IMR-90 (cell line): ENCODE measurements at regions not wholly inside any gene's neighbourhood (a gene's known extent, or its start where the extent isn't known, plus 50 kb on each side); places are given as distances from the start of the nearest gene placed in this dataset.

Experiments
- ATAC-seq: fragments of 200-7000 bp; cut with Tn5 transposase; 2 replicates; pipeline ENCODE4 v1.9.1; 2020; ENCODE audit warnings: low read depth, mild to moderate bottlenecking, moderate library complexity
- BruUV-seq: library from RNA; stranded (reverse); fragments of 400-500 nt; replicated peaks from 2 replicates; lab custom pipeline; 2021; lab: Mats Ljungman, UMichigan
- CTCF ChIA-PET: fragments of 300-600 bp; formaldehyde crosslinking; extraction: SDS; loops from one replicate; lab custom pipeline; 2021; ENCODE audit warnings: antibody characterized with exemption; lab: Yijun Ruan, JAX
- POLR2A ChIA-PET: fragments of 300-600 bp; sonication (Branson Sonifier 250); formaldehyde crosslinking; loops from one replicate; lab custom pipeline; 2022; ENCODE audit warnings: antibody characterized with exemption; ENCODE audit not compliant: unreplicated experiment; lab: Charles Lee
- DNase-seq: peaks from one replicate; pipeline ENCODE4 v3.0.0; 2013
- H2AFZ ChIP-seq: replicated peaks from 2 replicates; pipeline ENCODE3; 2013; ENCODE audit warnings: low read length, mild to moderate bottlenecking; ENCODE audit not compliant: poor library complexity
- H2AK5ac ChIP-seq: 2 replicates; pipeline ENCODE4 v1.6.1; 2013; ENCODE audit warnings: low read depth, low read length, inconsistent platforms
- H2AK9ac ChIP-seq: replicated peaks from 2 replicates; pipeline ENCODE3; 2013; ENCODE audit warnings: mild to moderate bottlenecking, low read depth, low read length, moderate library complexity; ENCODE audit not compliant: poor library complexity
- H2BK120ac ChIP-seq: 2 replicates; pipeline ENCODE4 v1.6.1; 2013; ENCODE audit warnings: low read depth, low read length, inconsistent platforms
- H2BK15ac ChIP-seq: 3 replicates; pipeline ENCODE4 v1.6.1; 2013; ENCODE audit warnings: low read depth, low read length, inconsistent platforms
- H2BK20ac ChIP-seq: 2 replicates; pipeline ENCODE4 v1.6.1; 2013; ENCODE audit warnings: low read depth, mild to moderate bottlenecking, inconsistent platforms, low read length, moderate library complexity
- H2BK5ac ChIP-seq: 2 replicates; pipeline ENCODE4 v1.6.1; 2013; ENCODE audit warnings: mild to moderate bottlenecking, low read depth, low read length, inconsistent platforms; ENCODE audit not compliant: poor library complexity, severe bottlenecking
- H3K14ac ChIP-seq: replicated peaks from 2 replicates; pipeline ENCODE4 v1.6.1; 2013; ENCODE audit warnings: low read depth, low read length, inconsistent platforms
- H3K18ac ChIP-seq: 2 replicates; pipeline ENCODE4 v1.6.1; 2013; ENCODE audit warnings: low read depth, low read length, control low read depth
- H3K23ac ChIP-seq: 2 replicates; pipeline ENCODE4 v1.6.1; 2013; ENCODE audit warnings: low read depth, low read length, inconsistent platforms
- H3K27ac ChIP-seq: 2 replicates; pipeline ENCODE4 v1.5.1; 2013; ENCODE audit warnings: mild to moderate bottlenecking, control low read depth, low read length; ENCODE audit not compliant: insufficient read depth
- H3K27me3 ChIP-seq: 2 replicates; pipeline ENCODE4 v1.6.1; 2013; ENCODE audit warnings: low read length; ENCODE audit not compliant: control insufficient read depth, insufficient read depth
- H3K36me3 ChIP-seq: 2 replicates; pipeline ENCODE4 v1.6.1; 2013; ENCODE audit warnings: low read length, mixed read lengths; ENCODE audit not compliant: control insufficient read depth, insufficient read depth
- H3K4ac ChIP-seq: 2 replicates; pipeline ENCODE4 v1.6.1; 2013; ENCODE audit warnings: low read depth, low read length, inconsistent platforms
- H3K4me1 ChIP-seq: 2 replicates; pipeline ENCODE4 v1.6.1; 2013; ENCODE audit warnings: low read length, mixed read lengths; ENCODE audit not compliant: control insufficient read depth, insufficient read depth
- H3K4me2 ChIP-seq: 2 replicates; pipeline ENCODE4 v1.6.1; 2013; ENCODE audit warnings: low read depth, mild to moderate bottlenecking, control low read depth, low read length, moderate library complexity
- H3K4me3 ChIP-seq: 2 replicates; pipeline ENCODE4 v1.5.1; 2013; ENCODE audit warnings: low read depth, mild to moderate bottlenecking, control low read depth, low read length, moderate library complexity; ENCODE audit not compliant: insufficient read depth
- H3K56ac ChIP-seq: 2 replicates; pipeline ENCODE4 v1.6.1; 2013; ENCODE audit warnings: low read length, inconsistent platforms; ENCODE audit not compliant: insufficient read depth; ENCODE audit errors: extremely low read depth
- H3K79me1 ChIP-seq, 2 experiments: 2 replicates each; pipeline ENCODE4 v1.6.1; 2013; ENCODE audit warnings: low read length in 2 of 2, inconsistent platforms in 1 of 2, low read depth in 1 of 2
- H3K9ac ChIP-seq: 2 replicates; pipeline ENCODE4 v1.6.1; 2013; ENCODE audit warnings: low read depth, low read length, control low read depth
- H3K9me1 ChIP-seq: 2 replicates; pipeline ENCODE4 v1.6.1; 2013; ENCODE audit warnings: low read length, inconsistent platforms; ENCODE audit not compliant: insufficient read depth
- H3K9me3 ChIP-seq: 2 replicates; pipeline ENCODE4 v1.6.1; 2013; ENCODE audit warnings: low read length; ENCODE audit not compliant: control insufficient read depth, insufficient read depth
- H4K20me1 ChIP-seq: 2 replicates; pipeline ENCODE4 v1.6.1; 2013; ENCODE audit warnings: low read length, inconsistent platforms; ENCODE audit not compliant: insufficient read depth
- H4K5ac ChIP-seq: 2 replicates; pipeline ENCODE4 v1.6.1; 2013; ENCODE audit warnings: mild to moderate bottlenecking, low read depth, low read length, control low read depth
- H4K8ac ChIP-seq, 2 experiments: 2 replicates each; pipeline ENCODE4 v1.6.1; 2013; ENCODE audit warnings: low read depth in 2 of 2, low read length in 2 of 2, control low read depth in 1 of 2, inconsistent platforms in 1 of 2
- H4K91ac ChIP-seq: 2 replicates; pipeline ENCODE4 v1.6.1; 2013; ENCODE audit warnings: low read depth, low read length, inconsistent platforms; ENCODE audit not compliant: insufficient read depth
- CEBPB ChIP-seq: IDR thresholded peaks from 2 replicates; pipeline ENCODE4 v1.6.1; 2012; ENCODE audit warnings: low read depth, low read length, improper control_type of control experiment
- CHD1 ChIP-seq: IDR thresholded peaks from 2 replicates; pipeline ENCODE4 v1.6.1; 2012; ENCODE audit warnings: low read depth, low read length, improper control_type of control experiment
- MAFK ChIP-seq: IDR thresholded peaks from 2 replicates; pipeline ENCODE4 v1.6.1; 2012; ENCODE audit warnings: low read depth, low read length, improper control_type of control experiment
- MXI1 ChIP-seq: IDR thresholded peaks from 2 replicates; pipeline ENCODE4 v1.6.1; 2012; ENCODE audit warnings: low read depth, mild to moderate bottlenecking, low read length, moderate library complexity, borderline replicate concordance
- NFE2L2 ChIP-seq: fragments of 150-350 bp; IDR thresholded peaks from 2 replicates; pipeline ENCODE4 v1.6.1; 2016; ENCODE audit warnings: low read depth, mild to moderate bottlenecking, low read length
- POLR2A ChIP-seq: IDR thresholded peaks from 2 replicates; pipeline ENCODE4 v1.6.1; 2012; ENCODE audit warnings: mild to moderate bottlenecking, low read depth, low read length
- RAD21 ChIP-seq: IDR thresholded peaks from 2 replicates; pipeline ENCODE4 v1.6.1; 2012; ENCODE audit warnings: low read length, improper control_type of control experiment
- RCOR1 ChIP-seq: IDR thresholded peaks from 2 replicates; pipeline ENCODE4 v1.6.1; 2012; ENCODE audit warnings: mild to moderate bottlenecking, low read length, improper control_type of control experiment; ENCODE audit not compliant: insufficient replicate concordance
- RFX5 ChIP-seq: IDR thresholded peaks from 2 replicates; pipeline ENCODE4 v1.8.0; 2012; ENCODE audit warnings: low read depth, mild to moderate bottlenecking, low read length, moderate library complexity
- SMC3 ChIP-seq: fragments of 150-350 bp; IDR thresholded peaks from 2 replicates; pipeline ENCODE4 v1.6.1; 2016; ENCODE audit warnings: low read depth, mild to moderate bottlenecking, antibody characterized with exemption, low read length, moderate library complexity
- WGBS, 2 experiments: methylation state at CpG; one replicate each; pipeline versions ENCODE4 v1.1.5 to v1.1.7; 2013; ENCODE audit warnings: missing lambda C conversion rate in 2 of 2; ENCODE audit not compliant: insufficient read length in 1 of 2; ENCODE audit errors: extremely low coverage in 2 of 2; 5-methylcytosine and 5-hydroxymethylcytosine counted together
- dilution Hi-C: fragments of 300-500 bp; cut with HindIII; formaldehyde crosslinking; loops from one replicate; pipeline ENCODE4 v1.14.3; 2018; ENCODE audit warnings: low sequenced_read_pairs; ENCODE audit not compliant: unreplicated experiment
- in situ Hi-C: fragments of 300-500 bp; cut with MboI; formaldehyde crosslinking; loops from 3 replicates; pipeline ENCODE4 v1.14.3; 2019; ENCODE audit warnings: low sequenced_read_pairs, inconsistent platforms, mixed read lengths
- intact Hi-C: fragments of 100-400 bp; cut with micrococcal nuclease; formaldehyde crosslinking; loops from 2 replicates; pipeline ENCODE4 v1.10.0; 2022
- TF ChIP-seq, protein P1 (sequence below): fragments of 150-350 bp; IDR thresholded peaks from 2 replicates; pipeline ENCODE4 v1.6.1; 2016; ENCODE audit warnings: low read depth, mild to moderate bottlenecking, low read length, moderate library complexity, borderline replicate concordance
- TF ChIP-seq, protein P2 (sequence below): conservative IDR thresholded peaks from 2 replicates; pipeline ENCODE4 v1.5.1; 2012; ENCODE audit warnings: mild to moderate bottlenecking, low read depth, low read length, improper control_type of control experiment
- TF ChIP-seq, protein P3 (sequence below): fragments of 150-350 bp; IDR thresholded peaks from 2 replicates; pipeline ENCODE4 v1.6.1; 2017; ENCODE audit warnings: mild to moderate bottlenecking, antibody characterized with exemption, low read length, low read depth

DNA sequence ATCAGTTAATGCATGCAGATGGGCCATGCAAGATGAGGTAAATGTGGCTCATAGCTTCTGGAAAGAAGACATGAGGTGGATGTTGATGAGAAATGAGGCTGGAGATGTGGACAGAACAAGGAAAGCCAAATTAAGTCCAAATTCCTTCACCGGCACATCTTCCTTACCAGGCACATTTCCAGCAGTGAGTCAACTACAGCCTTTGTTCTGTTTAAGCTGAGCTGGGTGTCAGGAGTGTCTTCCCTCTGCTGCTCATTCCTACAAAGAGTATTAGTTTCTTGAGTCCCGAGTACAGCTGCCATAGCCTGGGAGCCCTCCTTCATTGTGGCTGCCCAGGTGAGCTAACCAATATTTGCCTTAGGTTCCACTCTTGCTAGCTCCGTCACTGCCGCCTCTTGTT, 945.0 kb downstream of the SLC4A3 start:
- Histone ChIP-seq H3K79me1 (no peaks in the 10 kb centered on the region), H3K36me3 (no peaks in the 10 kb centered on the region), H3K27me3 (no peaks in the 10 kb centered on the region), H3K9ac (no peak overlapping the region), H2BK20ac (no peak overlapping the region), H4K20me1 (no peaks in the 10 kb centered on the region), H4K91ac (no peak overlapping the region), H3K9me1 (no peaks in the 10 kb centered on the region), H2AFZ (no peak overlapping the region), H3K4me2 (no peak overlapping the region), H3K4ac (no peak overlapping the region), H4K5ac (no peak overlapping the region), H2BK120ac (no peak overlapping the region), H3K4me3 (no peak overlapping the region), H2BK15ac (no peak overlapping the region), H3K18ac (no peak overlapping the region), H3K27ac (no peak overlapping the region), H3K4me1 (no peaks in the 10 kb centered on the region), H4K8ac (no peak overlapping the region), H2AK5ac (no peak overlapping the region), H3K9me3 (no peaks in the 10 kb centered on the region), H3K56ac (no peak overlapping the region), H2BK5ac (no peak overlapping the region), H2AK9ac (no peak overlapping the region), H3K14ac (no peak overlapping the region), H3K23ac (no peak overlapping the region)
- BruUV-seq: no TSS peak
- CTCF ChIA-PET: no interaction called here
- no CpG with 5 or more reads among the region's 4 CpGs for WGBS, 2 experiments
- POLR2A ChIA-PET: no interaction called here
- intact Hi-C loops: no loop called here
- ATAC-seq: peak; percentile 56
- in situ Hi-C loops: no loop called here
- no peak for TF ChIP-seq SMC3
- TF ChIP-seq, protein P1, sequence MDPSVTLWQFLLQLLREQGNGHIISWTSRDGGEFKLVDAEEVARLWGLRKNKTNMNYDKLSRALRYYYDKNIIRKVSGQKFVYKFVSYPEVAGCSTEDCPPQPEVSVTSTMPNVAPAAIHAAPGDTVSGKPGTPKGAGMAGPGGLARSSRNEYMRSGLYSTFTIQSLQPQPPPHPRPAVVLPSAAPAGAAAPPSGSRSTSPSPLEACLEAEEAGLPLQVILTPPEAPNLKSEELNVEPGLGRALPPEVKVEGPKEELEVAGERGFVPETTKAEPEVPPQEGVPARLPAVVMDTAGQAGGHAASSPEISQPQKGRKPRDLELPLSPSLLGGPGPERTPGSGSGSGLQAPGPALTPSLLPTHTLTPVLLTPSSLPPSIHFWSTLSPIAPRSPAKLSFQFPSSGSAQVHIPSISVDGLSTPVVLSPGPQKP: no peak
- TF ChIP-seq MAFK: no peak
- no peak for TF ChIP-seq CEBPB
- no peak for TF ChIP-seq RFX5
- TF ChIP-seq, protein P2, sequence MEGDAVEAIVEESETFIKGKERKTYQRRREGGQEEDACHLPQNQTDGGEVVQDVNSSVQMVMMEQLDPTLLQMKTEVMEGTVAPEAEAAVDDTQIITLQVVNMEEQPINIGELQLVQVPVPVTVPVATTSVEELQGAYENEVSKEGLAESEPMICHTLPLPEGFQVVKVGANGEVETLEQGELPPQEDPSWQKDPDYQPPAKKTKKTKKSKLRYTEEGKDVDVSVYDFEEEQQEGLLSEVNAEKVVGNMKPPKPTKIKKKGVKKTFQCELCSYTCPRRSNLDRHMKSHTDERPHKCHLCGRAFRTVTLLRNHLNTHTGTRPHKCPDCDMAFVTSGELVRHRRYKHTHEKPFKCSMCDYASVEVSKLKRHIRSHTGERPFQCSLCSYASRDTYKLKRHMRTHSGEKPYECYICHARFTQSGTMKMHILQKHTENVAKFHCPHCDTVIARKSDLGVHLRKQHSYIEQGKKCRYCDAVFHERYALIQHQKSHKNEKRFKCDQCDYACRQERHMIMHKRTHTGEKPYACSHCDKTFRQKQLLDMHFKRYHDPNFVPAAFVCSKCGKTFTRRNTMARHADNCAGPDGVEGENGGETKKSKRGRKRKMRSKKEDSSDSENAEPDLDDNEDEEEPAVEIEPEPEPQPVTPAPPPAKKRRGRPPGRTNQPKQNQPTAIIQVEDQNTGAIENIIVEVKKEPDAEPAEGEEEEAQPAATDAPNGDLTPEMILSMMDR: no peak
- no peak for TF ChIP-seq RAD21
- no peak for TF ChIP-seq MXI1
- TF ChIP-seq NFE2L2: no peak
- no peak for TF ChIP-seq RCOR1
- TF ChIP-seq, protein P3, sequence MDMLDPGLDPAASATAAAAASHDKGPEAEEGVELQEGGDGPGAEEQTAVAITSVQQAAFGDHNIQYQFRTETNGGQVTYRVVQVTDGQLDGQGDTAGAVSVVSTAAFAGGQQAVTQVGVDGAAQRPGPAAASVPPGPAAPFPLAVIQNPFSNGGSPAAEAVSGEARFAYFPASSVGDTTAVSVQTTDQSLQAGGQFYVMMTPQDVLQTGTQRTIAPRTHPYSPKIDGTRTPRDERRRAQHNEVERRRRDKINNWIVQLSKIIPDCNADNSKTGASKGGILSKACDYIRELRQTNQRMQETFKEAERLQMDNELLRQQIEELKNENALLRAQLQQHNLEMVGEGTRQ: no peak
- no peak for TF ChIP-seq CHD1
- no peak for TF ChIP-seq POLR2A
- peak; percentile 73 for DNase-seq
- dilution Hi-C loops: no loop called here
